Neural cell (in vitro differentiated cells): ENCODE measurements at regions not wholly inside any gene's neighbourhood (a gene's known extent, or its start where the extent isn't known, plus 50 kb on each side); places are given as distances from the start of the nearest gene placed in this dataset.

Experiments used
- H2AFZ ChIP-seq: fragments of 200-600, 300-800 bp; sonication (generic), shearing (Covaris generic); 2 replicates; pipeline ENCODE4 v1.6.0; 2014; ENCODE audit warnings: low read depth, mild to moderate bottlenecking, antibody characterized with exemption, low read length, moderate library complexity
- H3F3A ChIP-seq: fragments of 200-600 bp; shearing (Covaris generic); 2 replicates; pipeline ENCODE4 v1.6.1; 2016; ENCODE audit warnings: mild to moderate bottlenecking, moderate library complexity, mixed read lengths, antibody characterized with exemption, low read length; ENCODE audit not compliant: insufficient read depth, poor library complexity, severe bottlenecking
- H3K27ac ChIP-seq: fragments of 200-600, 300-800 bp; sonication (generic), shearing (Covaris generic); 2 replicates; pipeline ENCODE4 v1.5.1; 2014; ENCODE audit warnings: mild to moderate bottlenecking, low read length, moderate library complexity
- H3K27me3 ChIP-seq: fragments of 300-800, 200-600 bp; sonication (generic), shearing (Covaris generic); 2 replicates; pipeline ENCODE4 v1.6.0; 2014; ENCODE audit warnings: mild to moderate bottlenecking, low read depth, low read length, moderate library complexity; ENCODE audit not compliant: insufficient read depth
- H3K36me3 ChIP-seq: fragments of 300-800, 200-600 bp; sonication (generic), shearing (Covaris generic); 2 replicates; pipeline ENCODE4 v1.5.1; 2014; ENCODE audit warnings: mild to moderate bottlenecking, antibody characterized with exemption, low read length, moderate library complexity; ENCODE audit not compliant: insufficient read depth
- H3K4me2 ChIP-seq: fragments of 300-800, 200-600 bp; sonication (generic), shearing (Covaris generic); 2 replicates; pipeline ENCODE4 v1.6.0; 2014; ENCODE audit warnings: mild to moderate bottlenecking, low read length
- H3K4me3 ChIP-seq: fragments of 300-800, 200-600 bp; sonication (generic), shearing (Covaris generic); 2 replicates; pipeline ENCODE4 v1.5.1; 2014; ENCODE audit warnings: mild to moderate bottlenecking, low read length, moderate library complexity
- H3K79me2 ChIP-seq: fragments of 200-600 bp; shearing (Covaris generic); replicated peaks from 2 replicates; pipeline ENCODE4 v1.6.0; 2014; ENCODE audit warnings: mild to moderate bottlenecking, low read length, moderate library complexity; ENCODE audit not compliant: insufficient read depth
- H3K9ac ChIP-seq: fragments of 300-800, 200-600 bp; sonication (generic), shearing (Covaris generic); 2 replicates; pipeline ENCODE4 v1.6.1; 2016; ENCODE audit warnings: mild to moderate bottlenecking, low read length, mixed read lengths
- H3K9me2 ChIP-seq: fragments of 200-600 bp; shearing (Covaris generic); 2 replicates; pipeline ENCODE4 v1.6.1; 2016; ENCODE audit warnings: mild to moderate bottlenecking, low read length, mixed read lengths; ENCODE audit not compliant: insufficient read depth
- H3K9me3 ChIP-seq: fragments of 200-600, 300-800 bp; sonication (generic), shearing (Covaris generic); 2 replicates; pipeline ENCODE4 v1.6.1; 2016; ENCODE audit warnings: mild to moderate bottlenecking, mixed run types, low read length, moderate library complexity, mixed read lengths
- H4K20me1 ChIP-seq: fragments of 200-600 bp; shearing (Covaris generic); 2 replicates; pipeline ENCODE4 v1.6.1; 2016; ENCODE audit warnings: mild to moderate bottlenecking, mixed run types; ENCODE audit not compliant: insufficient read depth
- EP300 ChIP-seq: fragments of 450-650 bp; conservative IDR thresholded peaks from 2 replicates; pipeline ENCODE4 v1.6.1; 2014; ENCODE audit warnings: antibody characterized with exemption, mild to moderate bottlenecking, moderate library complexity; ENCODE audit not compliant: poor library complexity, severe bottlenecking
- EZH2 ChIP-seq: fragments of 200-600, 300-800 bp; shearing (Covaris generic), sonication (generic); IDR thresholded peaks from 2 replicates; pipeline ENCODE4 v1.6.1; 2014; ENCODE audit warnings: antibody characterized with exemption, low read length, borderline replicate concordance, mild to moderate bottlenecking; ENCODE audit not compliant: insufficient read depth, poor library complexity, severe bottlenecking
- MXI1 ChIP-seq: fragments of 450-650 bp; conservative IDR thresholded peaks from 2 replicates; pipeline ENCODE4 v1.6.1; 2014; ENCODE audit warnings: antibody characterized with exemption, mild to moderate bottlenecking; ENCODE audit not compliant: poor library complexity, severe bottlenecking
- POLR2AphosphoS5 ChIP-seq: IDR thresholded peaks from 2 replicates; pipeline ENCODE4 v1.6.1; 2012
- RAD21 ChIP-seq: fragments of 450-650 bp; conservative IDR thresholded peaks from 2 replicates; pipeline ENCODE4 v1.6.1; 2014; ENCODE audit warnings: antibody characterized with exemption, mild to moderate bottlenecking, moderate library complexity
- SMC3 ChIP-seq: fragments of 450-650 bp; conservative IDR thresholded peaks from 2 replicates; pipeline ENCODE4 v1.6.1; 2014; ENCODE audit warnings: antibody characterized with exemption, mild to moderate bottlenecking, moderate library complexity; ENCODE audit not compliant: poor library complexity
- TF ChIP-seq, protein P1 (sequence below): IDR thresholded peaks from 2 replicates; pipeline ENCODE4 v1.6.1; 2012; ENCODE audit warnings: borderline replicate concordance
- TF ChIP-seq, protein P2 (sequence below): fragments of 450-650 bp; IDR thresholded peaks from 2 replicates; pipeline ENCODE4 v1.5.1; 2014; ENCODE audit warnings: antibody characterized with exemption, mild to moderate bottlenecking, moderate library complexity; ENCODE audit not compliant: poor library complexity, severe bottlenecking

DNA sequence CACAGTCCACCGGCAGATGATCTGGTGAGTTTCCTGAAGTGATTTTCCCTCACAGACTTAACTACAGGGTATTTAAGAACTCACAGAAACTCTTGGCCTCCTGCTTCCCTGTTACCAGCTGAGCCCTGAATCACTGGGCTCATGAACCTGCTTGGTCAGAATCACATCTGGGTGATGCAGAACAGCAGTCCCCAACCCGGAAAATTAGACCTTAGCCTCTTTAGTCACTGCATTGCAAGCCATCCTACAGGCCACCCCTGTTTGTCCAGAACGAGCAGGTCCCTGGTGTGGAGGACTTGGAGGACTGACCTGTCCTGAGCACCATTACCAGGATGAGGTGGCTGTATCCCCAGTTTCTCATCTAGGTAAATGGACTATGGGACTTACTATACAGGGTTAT is 539.2 kb downstream of the TNS3 start:
- no peak overlapping the region for H2AFZ ChIP-seq
- no peaks in the 10 kb centered on the region for H3K9me3 ChIP-seq
- no peak overlapping the region for H3K9ac ChIP-seq
- no peak overlapping the region for H3K4me2 ChIP-seq
- H3F3A ChIP-seq: no peaks in the 10 kb centered on the region
- no peak overlapping the region for H3K4me3 ChIP-seq
- no peaks in the 10 kb centered on the region for H4K20me1 ChIP-seq
- H3K27me3 ChIP-seq: no peaks in the 10 kb centered on the region
- no peaks in the 10 kb centered on the region for H3K36me3 ChIP-seq
- no peak overlapping the region for H3K27ac ChIP-seq
- H3K79me2 ChIP-seq: no peaks in the 10 kb centered on the region
- no peak for TF ChIP-seq SMC3
- H3K9me2 ChIP-seq: no peaks in the 10 kb centered on the region

DNA sequence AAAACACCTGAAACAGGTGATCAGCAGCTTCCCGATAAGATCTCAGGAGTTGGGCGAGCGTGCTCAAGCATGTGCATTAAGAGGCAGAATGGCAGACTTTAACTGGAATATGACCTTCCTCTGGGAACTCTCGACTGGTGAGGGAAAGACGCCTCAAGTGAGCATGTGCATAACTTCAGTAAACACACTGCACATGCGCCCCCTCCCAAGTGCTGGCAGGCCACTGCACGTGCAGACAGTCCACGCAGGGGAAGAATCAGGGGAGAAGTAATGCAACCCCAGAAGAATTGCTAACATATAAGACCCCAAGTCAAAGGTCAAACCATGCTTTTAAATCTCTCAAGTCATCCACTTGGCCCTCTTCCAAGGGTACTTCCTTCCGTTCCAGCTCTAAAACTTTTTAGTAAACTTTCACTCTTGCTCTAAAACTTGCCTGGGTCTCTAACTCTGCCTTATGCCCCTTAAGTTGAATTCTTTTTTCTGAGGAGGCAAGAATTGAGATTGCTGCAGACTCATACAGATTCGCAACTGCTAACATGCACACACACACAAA is 541.0 kb downstream of the TNS3 start:
- Histone ChIP-seq H3K27me3 (no peaks in the 10 kb centered on the region), H3K27ac (no peak overlapping the region), H3K9me2 (no peaks in the 10 kb centered on the region), H3K9me3 (no peaks in the 10 kb centered on the region), H3K4me3 (no peak overlapping the region), H4K20me1 (no peaks in the 10 kb centered on the region), H3K9ac (no peak overlapping the region), H3K36me3 (no peaks in the 10 kb centered on the region), H3K79me2 (no peaks in the 10 kb centered on the region), H3F3A (no peaks in the 10 kb centered on the region), H3K4me2 (no peak overlapping the region), H2AFZ (no peak overlapping the region)
- no peak for TF ChIP-seq POLR2AphosphoS5
- TF ChIP-seq, protein P1, sequence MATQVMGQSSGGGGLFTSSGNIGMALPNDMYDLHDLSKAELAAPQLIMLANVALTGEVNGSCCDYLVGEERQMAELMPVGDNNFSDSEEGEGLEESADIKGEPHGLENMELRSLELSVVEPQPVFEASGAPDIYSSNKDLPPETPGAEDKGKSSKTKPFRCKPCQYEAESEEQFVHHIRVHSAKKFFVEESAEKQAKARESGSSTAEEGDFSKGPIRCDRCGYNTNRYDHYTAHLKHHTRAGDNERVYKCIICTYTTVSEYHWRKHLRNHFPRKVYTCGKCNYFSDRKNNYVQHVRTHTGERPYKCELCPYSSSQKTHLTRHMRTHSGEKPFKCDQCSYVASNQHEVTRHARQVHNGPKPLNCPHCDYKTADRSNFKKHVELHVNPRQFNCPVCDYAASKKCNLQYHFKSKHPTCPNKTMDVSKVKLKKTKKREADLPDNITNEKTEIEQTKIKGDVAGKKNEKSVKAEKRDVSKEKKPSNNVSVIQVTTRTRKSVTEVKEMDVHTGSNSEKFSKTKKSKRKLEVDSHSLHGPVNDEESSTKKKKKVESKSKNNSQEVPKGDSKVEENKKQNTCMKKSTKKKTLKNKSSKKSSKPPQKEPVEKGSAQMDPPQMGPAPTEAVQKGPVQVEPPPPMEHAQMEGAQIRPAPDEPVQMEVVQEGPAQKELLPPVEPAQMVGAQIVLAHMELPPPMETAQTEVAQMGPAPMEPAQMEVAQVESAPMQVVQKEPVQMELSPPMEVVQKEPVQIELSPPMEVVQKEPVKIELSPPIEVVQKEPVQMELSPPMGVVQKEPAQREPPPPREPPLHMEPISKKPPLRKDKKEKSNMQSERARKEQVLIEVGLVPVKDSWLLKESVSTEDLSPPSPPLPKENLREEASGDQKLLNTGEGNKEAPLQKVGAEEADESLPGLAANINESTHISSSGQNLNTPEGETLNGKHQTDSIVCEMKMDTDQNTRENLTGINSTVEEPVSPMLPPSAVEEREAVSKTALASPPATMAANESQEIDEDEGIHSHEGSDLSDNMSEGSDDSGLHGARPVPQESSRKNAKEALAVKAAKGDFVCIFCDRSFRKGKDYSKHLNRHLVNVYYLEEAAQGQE: no peak
- no peak for TF ChIP-seq SMC3
- no peak for TF ChIP-seq RAD21
- TF ChIP-seq, protein P2, sequence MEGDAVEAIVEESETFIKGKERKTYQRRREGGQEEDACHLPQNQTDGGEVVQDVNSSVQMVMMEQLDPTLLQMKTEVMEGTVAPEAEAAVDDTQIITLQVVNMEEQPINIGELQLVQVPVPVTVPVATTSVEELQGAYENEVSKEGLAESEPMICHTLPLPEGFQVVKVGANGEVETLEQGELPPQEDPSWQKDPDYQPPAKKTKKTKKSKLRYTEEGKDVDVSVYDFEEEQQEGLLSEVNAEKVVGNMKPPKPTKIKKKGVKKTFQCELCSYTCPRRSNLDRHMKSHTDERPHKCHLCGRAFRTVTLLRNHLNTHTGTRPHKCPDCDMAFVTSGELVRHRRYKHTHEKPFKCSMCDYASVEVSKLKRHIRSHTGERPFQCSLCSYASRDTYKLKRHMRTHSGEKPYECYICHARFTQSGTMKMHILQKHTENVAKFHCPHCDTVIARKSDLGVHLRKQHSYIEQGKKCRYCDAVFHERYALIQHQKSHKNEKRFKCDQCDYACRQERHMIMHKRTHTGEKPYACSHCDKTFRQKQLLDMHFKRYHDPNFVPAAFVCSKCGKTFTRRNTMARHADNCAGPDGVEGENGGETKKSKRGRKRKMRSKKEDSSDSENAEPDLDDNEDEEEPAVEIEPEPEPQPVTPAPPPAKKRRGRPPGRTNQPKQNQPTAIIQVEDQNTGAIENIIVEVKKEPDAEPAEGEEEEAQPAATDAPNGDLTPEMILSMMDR: no peak
- TF ChIP-seq EZH2: no peak

DNA sequence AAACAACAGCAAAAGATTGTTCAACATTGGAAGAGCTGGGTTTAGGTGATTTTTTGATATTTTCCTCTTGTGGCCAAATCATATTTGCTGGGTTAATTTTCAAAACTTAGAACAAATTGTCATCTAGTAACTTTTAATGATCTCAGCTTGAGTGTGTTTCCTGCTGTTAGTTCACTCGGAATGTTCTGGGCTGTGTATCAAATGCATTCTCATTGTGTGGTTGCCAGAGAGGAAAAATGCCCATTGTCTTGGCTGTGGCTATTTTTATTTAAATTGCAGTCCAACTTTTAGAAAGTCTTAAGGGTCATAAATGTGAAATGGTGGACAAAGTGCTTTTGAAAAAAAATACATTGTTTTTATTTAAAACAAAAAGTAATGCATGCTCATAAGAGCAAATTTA is 542.0 kb downstream of the TNS3 start:
- Histone ChIP-seq H3K9me3 (no peaks in the 10 kb centered on the region), H3K9me2 (no peaks in the 10 kb centered on the region), H3K4me3 (no peak overlapping the region), H4K20me1 (no peaks in the 10 kb centered on the region), H3K27ac (no peak overlapping the region), H2AFZ (no peak overlapping the region), H3F3A (no peaks in the 10 kb centered on the region), H3K9ac (no peak overlapping the region), H3K4me2 (no peak overlapping the region), H3K36me3 (no peaks in the 10 kb centered on the region), H3K27me3 (no peaks in the 10 kb centered on the region), H3K79me2 (no peaks in the 10 kb centered on the region)
- TF ChIP-seq POLR2AphosphoS5 (no peak), EP300 (no peak), MXI1 (no peak), EZH2 (no peak)
- TF ChIP-seq, protein P2: no peak
